GM23338 (cell line): ENCODE measurements at regions not wholly inside any gene's neighbourhood (a gene's known extent, or its start where the extent isn't known, plus 50 kb on each side); places are given as distances from the start of the nearest gene placed in this dataset.
"Not testable (repeated sequence)": the region's sequence is repeated elsewhere in the genome, so short reads cannot be mapped to it uniquely, and the experiment has no call there.

ENCODE experiments used
- ATAC-seq: fragments of 200-7000 bp; cut with Tn5 transposase; 3 replicates; pipeline ENCODE4 v1.9.1; 2020
- DNase-seq: peaks from one replicate; pipeline ENCODE4 v3.0.0-alpha.2; 2015; ENCODE audit warnings: low spot score
- H2AFZ ChIP-seq: fragments of 200-600 bp; sonication (generic); 2 replicates; pipeline ENCODE4 v1.8.0; 2016; ENCODE audit warnings: antibody characterized with exemption, mild to moderate bottlenecking, moderate library complexity
- H3F3A ChIP-seq: fragments of 200-600 bp; sonication (generic); replicated peaks from 2 replicates; pipeline ENCODE4 v1.8.0; 2017; ENCODE audit warnings: antibody characterized with exemption, mixed run types, low read depth
- H3K27ac ChIP-seq: fragments of 200-600 bp; sonication (generic); 2 replicates; pipeline ENCODE4 v1.6.1; 2016; ENCODE audit warnings: low read depth
- H3K27me3 ChIP-seq: fragments of 200-600 bp; sonication (generic); 2 replicates; pipeline ENCODE4 v1.8.0; 2016; ENCODE audit warnings: mild to moderate bottlenecking, mixed run types, moderate library complexity; ENCODE audit not compliant: insufficient read depth
- H3K36me3 ChIP-seq: fragments of 200-600 bp; sonication (generic); 2 replicates; pipeline ENCODE4 v1.8.0; 2016; ENCODE audit warnings: mild to moderate bottlenecking; ENCODE audit not compliant: insufficient read depth
- H3K4me1 ChIP-seq: fragments of 200-600 bp; sonication (generic); 2 replicates; pipeline ENCODE4 v1.8.0; 2016; ENCODE audit warnings: mild to moderate bottlenecking, moderate library complexity; ENCODE audit not compliant: insufficient read depth
- H3K4me2 ChIP-seq: fragments of 200-600 bp; sonication (generic); 2 replicates; pipeline ENCODE4 v1.7.1; 2017; ENCODE audit warnings: mixed run types
- H3K4me3 ChIP-seq: fragments of 200-600 bp; sonication (generic); 2 replicates; pipeline ENCODE4 v1.6.1; 2016; ENCODE audit warnings: mixed run types
- H3K79me2 ChIP-seq: fragments of 200-600 bp; sonication (generic); replicated peaks from 2 replicates; pipeline ENCODE4 v1.8.0; 2017; ENCODE audit warnings: mild to moderate bottlenecking; ENCODE audit not compliant: insufficient read depth
- H3K9me2 ChIP-seq: fragments of 200-600 bp; sonication (generic); 2 replicates; pipeline ENCODE4 v1.8.0; 2017; ENCODE audit not compliant: insufficient read depth
- H4K20me1 ChIP-seq: fragments of 200-600 bp; sonication (generic); replicated peaks from 2 replicates; pipeline ENCODE4 v1.8.0; 2017; ENCODE audit warnings: mild to moderate bottlenecking; ENCODE audit not compliant: insufficient read depth
- H3K27ac Mint-ChIP-seq: 2 replicates; pipeline ENCODE4 v1.8.0; 2020; ENCODE audit warnings: inconsistent platforms, mild to moderate bottlenecking, moderate library complexity, mixed read lengths
- H3K27me3 Mint-ChIP-seq: 3 replicates; pipeline ENCODE4 v1.8.0; 2022; ENCODE audit warnings: low read depth, mild to moderate bottlenecking, moderate library complexity, mixed read lengths, inconsistent platforms; ENCODE audit not compliant: insufficient read depth, poor library complexity
- H3K36me3 Mint-ChIP-seq: 3 replicates; pipeline ENCODE4 v1.8.0; 2021; ENCODE audit warnings: low read depth, mild to moderate bottlenecking, inconsistent platforms, moderate library complexity, mixed read lengths
- H3K4me1 Mint-ChIP-seq: 3 replicates; pipeline ENCODE4 v1.8.0; 2020; ENCODE audit warnings: mild to moderate bottlenecking, inconsistent platforms, mixed read lengths
- H3K4me3 Mint-ChIP-seq: 3 replicates; pipeline ENCODE4 v1.8.0; 2021; ENCODE audit warnings: moderate library complexity, mild to moderate bottlenecking, inconsistent platforms, mixed read lengths
- H3K9me3 Mint-ChIP-seq: 3 replicates; pipeline ENCODE4 v1.8.0; 2020; ENCODE audit warnings: moderate library complexity, mild to moderate bottlenecking, inconsistent platforms, mixed read lengths
- CREB1 ChIP-seq: fragments of 250-450 bp; sonication (Bioruptor Pico); IDR thresholded peaks from 2 replicates; pipeline ENCODE4 v1.5.0; 2020; ENCODE audit warnings: low read depth, mild to moderate bottlenecking, moderate library complexity
- NANOG ChIP-seq: IDR thresholded peaks from 2 replicates; pipeline ENCODE4 v1.6.1; 2016; ENCODE audit warnings: antibody characterized with exemption, borderline replicate concordance
- POLR2AphosphoS5 ChIP-seq: IDR thresholded peaks from 2 replicates; pipeline ENCODE4 v1.6.1; 2016; ENCODE audit warnings: antibody characterized with exemption, low read depth
- STAT1 ChIP-seq: IDR thresholded peaks from one replicate; pipeline ENCODE4 v1.6.1; 2016; ENCODE audit warnings: antibody characterized with exemption; ENCODE audit not compliant: unreplicated experiment
- TF ChIP-seq, protein P1 (sequence below): fragments of 250-450 bp; sonication (Bioruptor Pico); IDR thresholded peaks from 2 replicates; pipeline ENCODE4 v1.5.0; 2020; ENCODE audit warnings: mild to moderate bottlenecking, moderate library complexity

GRCh38 chr10:131381576-131381975, 70.1 kb upstream of the TCERG1L start:
- ATAC-seq: no peak
- peaks cover 2% of the 10 kb centered on the region; the same call in 1 of the 3 replicates for H3K4me1 Mint-ChIP-seq
- H3K79me2 ChIP-seq: no peaks in the 10 kb centered on the region
- no peak overlapping the region for H3K4me2 ChIP-seq
- H3K4me3 Mint-ChIP-seq: no peak overlapping the region
- TF ChIP-seq POLR2AphosphoS5: no peak
- TF ChIP-seq CREB1: no peak
- no peak for TF ChIP-seq STAT1
- TF ChIP-seq, protein P1, sequence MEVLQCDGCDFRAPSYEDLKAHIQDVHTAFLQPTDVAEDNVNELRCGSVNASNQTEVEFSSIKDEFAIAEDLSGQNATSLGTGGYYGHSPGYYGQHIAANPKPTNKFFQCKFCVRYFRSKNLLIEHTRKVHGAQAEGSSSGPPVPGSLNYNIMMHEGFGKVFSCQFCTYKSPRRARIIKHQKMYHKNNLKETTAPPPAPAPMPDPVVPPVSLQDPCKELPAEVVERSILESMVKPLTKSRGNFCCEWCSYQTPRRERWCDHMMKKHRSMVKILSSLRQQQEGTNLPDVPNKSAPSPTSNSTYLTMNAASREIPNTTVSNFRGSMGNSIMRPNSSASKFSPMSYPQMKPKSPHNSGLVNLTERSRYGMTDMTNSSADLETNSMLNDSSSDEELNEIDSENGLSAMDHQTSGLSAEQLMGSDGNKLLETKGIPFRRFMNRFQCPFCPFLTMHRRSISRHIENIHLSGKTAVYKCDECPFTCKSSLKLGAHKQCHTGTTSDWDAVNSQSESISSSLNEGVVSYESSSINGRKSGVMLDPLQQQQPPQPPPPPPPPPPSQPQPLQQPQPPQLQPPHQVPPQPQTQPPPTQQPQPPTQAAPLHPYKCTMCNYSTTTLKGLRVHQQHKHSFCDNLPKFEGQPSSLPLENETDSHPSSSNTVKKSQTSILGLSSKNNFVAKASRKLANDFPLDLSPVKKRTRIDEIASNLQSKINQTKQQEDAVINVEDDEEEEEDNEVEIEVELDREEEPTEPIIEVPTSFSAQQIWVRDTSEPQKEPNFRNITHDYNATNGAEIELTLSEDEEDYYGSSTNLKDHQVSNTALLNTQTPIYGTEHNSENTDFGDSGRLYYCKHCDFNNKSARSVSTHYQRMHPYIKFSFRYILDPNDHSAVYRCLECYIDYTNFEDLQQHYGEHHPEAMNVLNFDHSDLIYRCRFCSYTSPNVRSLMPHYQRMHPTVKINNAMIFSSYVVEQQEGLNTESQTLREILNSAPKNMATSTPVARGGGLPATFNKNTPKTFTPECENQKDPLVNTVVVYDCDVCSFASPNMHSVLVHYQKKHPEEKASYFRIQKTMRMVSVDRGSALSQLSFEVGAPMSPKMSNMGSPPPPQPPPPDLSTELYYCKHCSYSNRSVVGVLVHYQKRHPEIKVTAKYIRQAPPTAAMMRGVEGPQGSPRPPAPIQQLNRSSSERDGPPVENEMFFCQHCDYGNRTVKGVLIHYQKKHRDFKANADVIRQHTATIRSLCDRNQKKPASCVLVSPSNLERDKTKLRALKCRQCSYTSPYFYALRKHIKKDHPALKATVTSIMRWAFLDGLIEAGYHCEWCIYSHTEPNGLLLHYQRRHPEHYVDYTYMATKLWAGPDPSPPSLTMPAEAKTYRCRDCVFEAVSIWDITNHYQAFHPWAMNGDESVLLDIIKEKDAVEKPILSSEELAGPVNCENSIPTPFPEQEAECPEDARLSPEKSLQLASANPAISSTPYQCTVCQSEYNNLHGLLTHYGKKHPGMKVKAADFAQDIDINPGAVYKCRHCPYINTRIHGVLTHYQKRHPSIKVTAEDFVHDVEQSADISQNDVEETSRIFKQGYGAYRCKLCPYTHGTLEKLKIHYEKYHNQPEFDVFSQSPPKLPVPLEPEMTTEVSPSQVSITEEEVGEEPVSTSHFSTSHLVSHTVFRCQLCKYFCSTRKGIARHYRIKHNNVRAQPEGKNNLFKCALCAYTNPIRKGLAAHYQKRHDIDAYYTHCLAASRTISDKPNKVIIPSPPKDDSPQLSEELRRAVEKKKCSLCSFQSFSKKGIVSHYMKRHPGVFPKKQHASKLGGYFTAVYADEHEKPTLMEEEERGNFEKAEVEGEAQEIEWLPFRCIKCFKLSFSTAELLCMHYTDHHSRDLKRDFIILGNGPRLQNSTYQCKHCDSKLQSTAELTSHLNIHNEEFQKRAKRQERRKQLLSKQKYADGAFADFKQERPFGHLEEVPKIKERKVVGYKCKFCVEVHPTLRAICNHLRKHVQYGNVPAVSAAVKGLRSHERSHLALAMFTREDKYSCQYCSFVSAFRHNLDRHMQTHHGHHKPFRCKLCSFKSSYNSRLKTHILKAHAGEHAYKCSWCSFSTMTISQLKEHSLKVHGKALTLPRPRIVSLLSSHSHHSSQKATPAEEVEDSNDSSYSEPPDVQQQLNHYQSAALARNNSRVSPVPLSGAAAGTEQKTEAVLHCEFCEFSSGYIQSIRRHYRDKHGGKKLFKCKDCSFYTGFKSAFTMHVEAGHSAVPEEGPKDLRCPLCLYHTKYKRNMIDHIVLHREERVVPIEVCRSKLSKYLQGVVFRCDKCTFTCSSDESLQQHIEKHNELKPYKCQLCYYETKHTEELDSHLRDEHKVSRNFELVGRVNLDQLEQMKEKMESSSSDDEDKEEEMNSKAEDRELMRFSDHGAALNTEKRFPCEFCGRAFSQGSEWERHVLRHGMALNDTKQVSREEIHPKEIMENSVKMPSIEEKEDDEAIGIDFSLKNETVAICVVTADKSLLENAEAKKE (CRISPR knock-in tag): no peak
- no peak for TF ChIP-seq NANOG
- peaks cover 9% of the 10 kb centered on the region for H3K27me3 Mint-ChIP-seq
- no peaks in the 10 kb centered on the region for H3F3A ChIP-seq
- H4K20me1 ChIP-seq: no peaks in the 10 kb centered on the region
- H3K27me3 ChIP-seq: no peaks in the 10 kb centered on the region
- peaks cover 89% of the 10 kb centered on the region for H3K9me3 Mint-ChIP-seq
- H3K36me3 Mint-ChIP-seq: peaks cover 30% of the 10 kb centered on the region
- no peak overlapping the region for H3K4me3 ChIP-seq
- H3K27ac ChIP-seq: no peak overlapping the region
- no peaks in the 10 kb centered on the region for H3K36me3 ChIP-seq
- H3K4me1 ChIP-seq: no peaks in the 10 kb centered on the region
- H3K9me2 ChIP-seq: no peaks in the 10 kb centered on the region
- no peak overlapping the region for H3K27ac Mint-ChIP-seq
- no peak overlapping the region for H2AFZ ChIP-seq
- DNase-seq: no peak

DNA sequence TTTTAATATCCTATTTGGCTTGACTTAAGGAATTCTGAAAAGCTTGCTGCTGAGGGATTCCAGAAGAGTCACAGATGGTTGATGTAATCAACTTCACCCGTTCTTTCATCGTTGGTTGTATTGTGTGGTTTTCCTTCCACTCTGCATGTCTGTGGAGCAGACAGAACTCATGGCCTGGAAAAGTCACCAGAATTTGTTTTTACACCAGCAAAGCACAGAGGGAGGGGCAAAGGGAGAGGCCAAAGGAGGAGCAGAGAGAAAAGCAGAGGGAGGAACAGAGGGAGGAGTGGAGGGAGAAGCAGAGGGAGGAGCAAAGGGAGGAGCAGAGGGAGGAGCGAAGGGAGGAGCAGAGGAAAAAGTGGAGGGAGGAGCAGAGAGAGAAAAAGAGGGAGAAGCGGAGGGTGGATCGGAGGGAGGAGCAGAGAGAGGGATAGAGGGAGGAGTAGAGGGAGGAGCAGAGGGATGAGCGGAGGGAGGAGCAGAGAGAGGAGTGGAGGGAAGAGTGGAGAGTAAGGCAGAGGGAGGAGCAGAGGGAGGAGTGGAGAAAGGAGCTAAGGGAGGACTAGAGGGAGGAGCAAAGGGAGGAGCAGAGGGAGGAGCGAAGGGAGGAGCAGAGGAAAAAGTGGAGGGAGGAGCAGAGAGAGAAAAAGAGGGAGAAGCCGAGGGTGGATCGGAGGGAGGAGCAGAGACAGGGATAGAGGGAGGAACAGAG, 73.8 kb upstream of the TCERG1L start:
- not testable (repeated sequence) for H3K27me3 Mint-ChIP-seq, H3K27ac ChIP-seq, H3K27me3 ChIP-seq, H3K9me2 ChIP-seq, H3K36me3 ChIP-seq, H3K4me3 ChIP-seq, H2AFZ ChIP-seq, H4K20me1 ChIP-seq, DNase-seq, H3K79me2 ChIP-seq, H3K4me1 ChIP-seq, H3K4me3 Mint-ChIP-seq, ATAC-seq, H3K4me1 Mint-ChIP-seq, H3K27ac Mint-ChIP-seq, H3K4me2 ChIP-seq, H3F3A ChIP-seq
- peaks cover 25% of the 10 kb centered on the region for H3K36me3 Mint-ChIP-seq
- H3K9me3 Mint-ChIP-seq: peaks cover 95% of the 10 kb centered on the region
